ENCODE measurements at regions not wholly inside any gene's neighbourhood (a gene's known extent, or its start where the extent isn't known, plus 50 kb on each side); places are given as distances from the start of the nearest gene placed in this dataset.

DNA sequence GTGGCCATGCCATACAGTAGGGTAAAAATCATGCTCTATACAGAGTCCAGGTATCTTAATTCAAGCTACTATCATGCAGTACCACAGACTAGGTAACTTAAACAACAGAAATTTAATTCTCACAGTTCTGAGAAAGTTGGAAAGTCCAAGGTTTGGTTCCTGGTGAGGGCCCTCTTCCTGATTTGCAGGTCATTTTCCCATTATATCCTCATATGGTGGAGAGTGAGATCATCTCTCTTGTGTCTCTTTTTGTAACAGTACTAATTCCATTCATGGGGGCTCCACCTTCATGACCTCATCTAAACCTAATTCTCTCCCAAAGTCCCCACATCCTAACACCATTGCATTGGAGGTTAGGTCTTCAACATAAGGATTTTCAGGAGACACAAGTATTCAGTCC lies 335.0 kb upstream of the ACVR2A start:
- TF ChIP-seq, protein P1, sequence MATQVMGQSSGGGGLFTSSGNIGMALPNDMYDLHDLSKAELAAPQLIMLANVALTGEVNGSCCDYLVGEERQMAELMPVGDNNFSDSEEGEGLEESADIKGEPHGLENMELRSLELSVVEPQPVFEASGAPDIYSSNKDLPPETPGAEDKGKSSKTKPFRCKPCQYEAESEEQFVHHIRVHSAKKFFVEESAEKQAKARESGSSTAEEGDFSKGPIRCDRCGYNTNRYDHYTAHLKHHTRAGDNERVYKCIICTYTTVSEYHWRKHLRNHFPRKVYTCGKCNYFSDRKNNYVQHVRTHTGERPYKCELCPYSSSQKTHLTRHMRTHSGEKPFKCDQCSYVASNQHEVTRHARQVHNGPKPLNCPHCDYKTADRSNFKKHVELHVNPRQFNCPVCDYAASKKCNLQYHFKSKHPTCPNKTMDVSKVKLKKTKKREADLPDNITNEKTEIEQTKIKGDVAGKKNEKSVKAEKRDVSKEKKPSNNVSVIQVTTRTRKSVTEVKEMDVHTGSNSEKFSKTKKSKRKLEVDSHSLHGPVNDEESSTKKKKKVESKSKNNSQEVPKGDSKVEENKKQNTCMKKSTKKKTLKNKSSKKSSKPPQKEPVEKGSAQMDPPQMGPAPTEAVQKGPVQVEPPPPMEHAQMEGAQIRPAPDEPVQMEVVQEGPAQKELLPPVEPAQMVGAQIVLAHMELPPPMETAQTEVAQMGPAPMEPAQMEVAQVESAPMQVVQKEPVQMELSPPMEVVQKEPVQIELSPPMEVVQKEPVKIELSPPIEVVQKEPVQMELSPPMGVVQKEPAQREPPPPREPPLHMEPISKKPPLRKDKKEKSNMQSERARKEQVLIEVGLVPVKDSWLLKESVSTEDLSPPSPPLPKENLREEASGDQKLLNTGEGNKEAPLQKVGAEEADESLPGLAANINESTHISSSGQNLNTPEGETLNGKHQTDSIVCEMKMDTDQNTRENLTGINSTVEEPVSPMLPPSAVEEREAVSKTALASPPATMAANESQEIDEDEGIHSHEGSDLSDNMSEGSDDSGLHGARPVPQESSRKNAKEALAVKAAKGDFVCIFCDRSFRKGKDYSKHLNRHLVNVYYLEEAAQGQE (tag by site-specific recombination; IDR thresholded peaks at IDR 0.05) = no peak
- TF ChIP-seq, protein P2, sequence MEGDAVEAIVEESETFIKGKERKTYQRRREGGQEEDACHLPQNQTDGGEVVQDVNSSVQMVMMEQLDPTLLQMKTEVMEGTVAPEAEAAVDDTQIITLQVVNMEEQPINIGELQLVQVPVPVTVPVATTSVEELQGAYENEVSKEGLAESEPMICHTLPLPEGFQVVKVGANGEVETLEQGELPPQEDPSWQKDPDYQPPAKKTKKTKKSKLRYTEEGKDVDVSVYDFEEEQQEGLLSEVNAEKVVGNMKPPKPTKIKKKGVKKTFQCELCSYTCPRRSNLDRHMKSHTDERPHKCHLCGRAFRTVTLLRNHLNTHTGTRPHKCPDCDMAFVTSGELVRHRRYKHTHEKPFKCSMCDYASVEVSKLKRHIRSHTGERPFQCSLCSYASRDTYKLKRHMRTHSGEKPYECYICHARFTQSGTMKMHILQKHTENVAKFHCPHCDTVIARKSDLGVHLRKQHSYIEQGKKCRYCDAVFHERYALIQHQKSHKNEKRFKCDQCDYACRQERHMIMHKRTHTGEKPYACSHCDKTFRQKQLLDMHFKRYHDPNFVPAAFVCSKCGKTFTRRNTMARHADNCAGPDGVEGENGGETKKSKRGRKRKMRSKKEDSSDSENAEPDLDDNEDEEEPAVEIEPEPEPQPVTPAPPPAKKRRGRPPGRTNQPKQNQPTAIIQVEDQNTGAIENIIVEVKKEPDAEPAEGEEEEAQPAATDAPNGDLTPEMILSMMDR (tag by site-specific recombination; IDR thresholded peaks at IDR 0.05) = no peak

Measured in HEK293 (cell line).